H1 (cell line): ENCODE measurements at regions not wholly inside any gene's neighbourhood (a gene's known extent, or its start where the extent isn't known, plus 50 kb on each side); places are given as distances from the start of the nearest gene placed in this dataset.

Experiments used
- ATF2 ChIP-seq: IDR thresholded peaks from 2 replicates; pipeline ENCODE4 v1.6.1; 2012; ENCODE audit warnings: low read length, inconsistent platforms
- ATF3 ChIP-seq: IDR thresholded peaks from 2 replicates; pipeline ENCODE4 v1.6.1; 2011; ENCODE audit warnings: low read depth, mild to moderate bottlenecking, low read length; ENCODE audit not compliant: insufficient read depth
- RNF2 ChIP-seq: fragments of 200-900, 300-1000 bp; sonication (generic); IDR thresholded peaks from 2 replicates; pipeline ENCODE4 v1.7.1; 2016; ENCODE audit warnings: borderline replicate concordance, low read depth, mild to moderate bottlenecking, antibody characterized with exemption, low read length; ENCODE audit not compliant: poor library complexity, severe bottlenecking; ENCODE audit errors: missing control alignments

- TF ChIP-seq RNF2 (no peak), ATF3 (no peak), ATF2 (no peak)
Measured at GRCh38 chr6:71544906-71545305, 256.3 kb downstream of the OGFRL1 start (continued).
